C4-2B (cell line): ENCODE measurements at regions not wholly inside any gene's neighbourhood (a gene's known extent, or its start where the extent isn't known, plus 50 kb on each side); places are given as distances from the start of the nearest gene placed in this dataset.

Source experiments
- H3K27ac ChIP-seq: fragments of 450-650 bp; 2 replicates; pipeline ENCODE4 v1.5.1; 2017
- CTCF ChIP-seq: fragments of 450-650 bp; conservative IDR thresholded peaks from 2 replicates; pipeline ENCODE4 v1.5.1; 2017; ENCODE audit warnings: mild to moderate bottlenecking
- ZFX ChIP-seq: fragments of 450-650 bp; IDR thresholded peaks from 2 replicates; pipeline ENCODE4 v1.6.1; 2017

- H3K27ac ChIP-seq = no peak overlapping the region
- TF ChIP-seq ZFX (no peak), CTCF (no peak)
Measured at GRCh38 chr6:168200571-168201134, 118.9 kb downstream of the DACT2 start.

- no peak for TF ChIP-seq CTCF
- TF ChIP-seq ZFX = no peak
- H3K27ac ChIP-seq = no peak overlapping the region
Measured at GRCh38 chr6:168198302-168199180, 119.5 kb upstream of the FRMD1 start.

- H3K27ac ChIP-seq = no peak overlapping the region
- TF ChIP-seq CTCF (no peak), ZFX (no peak)
Measured at GRCh38 chr6:168197636-168198301, 118.8 kb upstream of the FRMD1 start.

- peak overlapping the region; percentile 35; the same call in 1 of the 2 replicates for H3K27ac ChIP-seq
- TF ChIP-seq CTCF = no peak
- no peak for TF ChIP-seq ZFX
Measured at GRCh38 chr6:168196881-168197635, 118.0 kb upstream of the FRMD1 start.

- H3K27ac ChIP-seq = peak overlapping the region; percentile 35; the same call in 1 of the 2 replicates
- TF ChIP-seq CTCF (peak; percentile 28), ZFX (no peak)
Measured at GRCh38 chr6:168196385-168196860, 117.4 kb upstream of the FRMD1 start.

GRCh38 chr6:168195712-168196111, 116.7 kb upstream of the FRMD1 start:
- no peak for TF ChIP-seq ZFX
- no peak for TF ChIP-seq CTCF
- H3K27ac ChIP-seq = peak overlapping the region; percentile 48
